Stimulated activated naive B cell treated with anti-CD40 and anti-IgM and Interleukin-4, amounts not matched to agents 10 μg/mL and 1 μg/mL and 100 μg/mL, for 72 hours (primary cell): ENCODE measurements at regions not wholly inside any gene's neighbourhood (a gene's known extent, or its start where the extent isn't known, plus 50 kb on each side); places are given as distances from the start of the nearest gene placed in this dataset.
"Not testable (repeated sequence)": the region's sequence is repeated elsewhere in the genome, so short reads cannot be mapped to it uniquely, and the experiment has no call there.

Experiments
- ATAC-seq, 2 donors: fragments of 150-1000 bp; cut with Tn5 transposase; replicated peaks; 2 replicates each; pipeline ENCODE4 v1.10.0; 2021; ENCODE audit warnings: moderate library complexity in 1 of 2
- DNase-seq: peaks from one replicate; pipeline ENCODE4 v3.0.0; 2021
- H3K27ac Mint-ChIP-seq: one replicate; pipeline ENCODE4 v1.8.0; 2022; ENCODE audit warnings: mild to moderate bottlenecking, mixed read lengths
- H3K27me3 Mint-ChIP-seq, 2 donors: one replicate each; pipeline ENCODE4 v1.8.0; 2022; ENCODE audit warnings: mixed read lengths in 2 of 2
- H3K36me3 Mint-ChIP-seq, 2 donors: one replicate each; pipeline ENCODE4 v1.8.0; 2022; ENCODE audit warnings: mixed read lengths in 2 of 2, mild to moderate bottlenecking in 1 of 2
- H3K4me1 Mint-ChIP-seq, 2 donors: one replicate each; pipeline ENCODE4 v1.8.0; 2022; ENCODE audit warnings: mixed read lengths in 2 of 2, mild to moderate bottlenecking in 1 of 2
- H3K4me3 Mint-ChIP-seq, 2 donors: one replicate each; pipeline ENCODE4 v1.8.0; 2022; ENCODE audit warnings: mild to moderate bottlenecking in 2 of 2, mixed read lengths in 2 of 2, moderate library complexity in 1 of 2
- H3K9me3 Mint-ChIP-seq, 2 donors: one replicate each; pipeline ENCODE4 v1.8.0; 2022; ENCODE audit warnings: mixed read lengths in 2 of 2, mild to moderate bottlenecking in 1 of 2

GRCh38 chr1:183753464-183753891, 51.4 kb upstream of the RGL1 start:
- Mint-ChIP-seq H3K27ac (no peak overlapping the region), H3K27me3 (peaks cover 4 to 9% of the 10 kb centered on the region in 2 donors), H3K9me3 (peaks cover 15 to 23% of the 10 kb centered on the region in 2 donors), H3K4me3 (no peak overlapping the region), H3K36me3 (peaks cover 10 to 14% of the 10 kb centered on the region in 2 donors), H3K4me1 (no peaks in the 10 kb centered on the region)
- no peak for ATAC-seq
- no peak for DNase-seq

- Mint-ChIP-seq H3K27me3 (no peaks in the 10 kb centered on the region), H3K9me3 (peaks cover 3 to 15% of the 10 kb centered on the region in 2 donors), H3K27ac (no peak overlapping the region), H3K4me1 (no peaks in the 10 kb centered on the region), H3K4me3 (no peak overlapping the region), H3K36me3 (peaks cover 0 to 6% of the 10 kb centered on the region in 2 donors)
- no peak for DNase-seq
- ATAC-seq, result no peak
These were observed 60.6 kb upstream of the RGL1 start for GRCh38 chr1:183744132-183744913.

GRCh38 chr1:183742355-183742754, 62.6 kb upstream of the RGL1 start:
- Mint-ChIP-seq H3K4me1 (no peaks in the 10 kb centered on the region), H3K36me3 (peaks cover 0 to 6% of the 10 kb centered on the region in 2 donors), H3K4me3 (no peak overlapping the region), H3K27me3 (no peaks in the 10 kb centered on the region), H3K9me3 (peaks cover 2 to 3% of the 10 kb centered on the region in 2 donors), H3K27ac (no peak overlapping the region)
- ATAC-seq (no peak), DNase-seq (no peak)

- Mint-ChIP-seq H3K4me3 (no peak overlapping the region), H3K27me3 (peaks cover 0 to 5% of the 10 kb centered on the region in 2 donors), H3K4me1 (no peaks in the 10 kb centered on the region), H3K36me3 (peaks cover 0 to 3% of the 10 kb centered on the region in 2 donors), H3K9me3 (peaks cover 0 to 2% of the 10 kb centered on the region in 2 donors), H3K27ac (no peak overlapping the region)
- no peak for DNase-seq
- ATAC-seq, result no peak
These were observed 65.1 kb upstream of the RGL1 start for GRCh38 chr1:183739741-183740271.

GRCh38 chr1:183739082-183739481, 65.8 kb upstream of the RGL1 start:
- peaks cover 0 to 7% of the 10 kb centered on the region in 2 donors for H3K27me3 Mint-ChIP-seq
- H3K9me3 Mint-ChIP-seq, result peaks cover 0 to 2% of the 10 kb centered on the region in 2 donors
- H3K27ac Mint-ChIP-seq, result no peak overlapping the region
- no peak overlapping the region for H3K4me3 Mint-ChIP-seq
- DNase-seq (no peak), ATAC-seq (peak in 1 of 2 donors; percentile 16)
- peaks cover 0 to 3% of the 10 kb centered on the region in 2 donors for H3K36me3 Mint-ChIP-seq
- H3K4me1 Mint-ChIP-seq, result no peaks in the 10 kb centered on the region

GRCh38 chr1:183737916-183738315, 67.0 kb upstream of the RGL1 start:
- H3K27ac Mint-ChIP-seq, H3K9me3 Mint-ChIP-seq, H3K36me3 Mint-ChIP-seq, DNase-seq, ATAC-seq, H3K4me3 Mint-ChIP-seq, H3K4me1 Mint-ChIP-seq: not testable (repeated sequence)
- peaks cover 0 to 11% of the 10 kb centered on the region in 2 donors for H3K27me3 Mint-ChIP-seq

- peaks cover 0 to 1% of the 10 kb centered on the region in 2 donors for H3K4me1 Mint-ChIP-seq
- no peak overlapping the region for H3K4me3 Mint-ChIP-seq
- no peak overlapping the region for H3K27ac Mint-ChIP-seq
- no peak for DNase-seq
- ATAC-seq, result no peak
- peaks cover 0 to 11% of the 10 kb centered on the region in 2 donors for H3K27me3 Mint-ChIP-seq
- H3K36me3 Mint-ChIP-seq, result no peaks in the 10 kb centered on the region
- H3K9me3 Mint-ChIP-seq, result no peaks in the 10 kb centered on the region
These were observed 68.6 kb upstream of the RGL1 start for GRCh38 chr1:183736343-183736742.

- no peak overlapping the region for H3K27ac Mint-ChIP-seq
- no peak overlapping the region for H3K4me3 Mint-ChIP-seq
- DNase-seq (no peak), ATAC-seq (no peak)
- peaks cover 2 to 8% of the 10 kb centered on the region in 2 donors for H3K4me1 Mint-ChIP-seq
- H3K27me3 Mint-ChIP-seq, result peaks cover 0 to 11% of the 10 kb centered on the region in 2 donors
- no peaks in the 10 kb centered on the region for H3K36me3 Mint-ChIP-seq
- H3K9me3 Mint-ChIP-seq, result no peaks in the 10 kb centered on the region
These were observed 69.7 kb upstream of the RGL1 start for GRCh38 chr1:183735069-183735860.

- DNase-seq (no peak), ATAC-seq (no peak)
- no peak overlapping the region for H3K4me3 Mint-ChIP-seq
- no peaks in the 10 kb centered on the region for H3K36me3 Mint-ChIP-seq
- H3K9me3 Mint-ChIP-seq, result no peaks in the 10 kb centered on the region
- H3K4me1 Mint-ChIP-seq, result peaks cover 2 to 8% of the 10 kb centered on the region in 2 donors
- H3K27me3 Mint-ChIP-seq, result peaks cover 0 to 11% of the 10 kb centered on the region in 2 donors
- H3K27ac Mint-ChIP-seq, result no peak overlapping the region
These were observed 70.3 kb upstream of the RGL1 start for GRCh38 chr1:183734543-183735036.

GRCh38 chr1:183733715-183734114, 71.2 kb upstream of the RGL1 start:
- Mint-ChIP-seq H3K4me3 (no peak overlapping the region), H3K36me3 (no peaks in the 10 kb centered on the region), H3K27ac (no peak overlapping the region), H3K4me1 (peaks cover 2 to 8% of the 10 kb centered on the region in 2 donors), H3K9me3 (no peaks in the 10 kb centered on the region), H3K27me3 (peaks cover 0 to 11% of the 10 kb centered on the region in 2 donors)
- DNase-seq, result no peak
- ATAC-seq, result no peak

GRCh38 chr1:183732236-183732880, 72.6 kb upstream of the RGL1 start:
- H3K27ac Mint-ChIP-seq, result no peak overlapping the region
- ATAC-seq (no peak), DNase-seq (no peak)
- H3K36me3 Mint-ChIP-seq, result peaks cover 0 to 2% of the 10 kb centered on the region in 2 donors
- peaks cover 0 to 2% of the 10 kb centered on the region in 2 donors for H3K9me3 Mint-ChIP-seq
- H3K4me1 Mint-ChIP-seq, result peaks cover 2 to 8% of the 10 kb centered on the region in 2 donors
- no peak overlapping the region for H3K4me3 Mint-ChIP-seq
- H3K27me3 Mint-ChIP-seq, result peaks cover 0 to 11% of the 10 kb centered on the region in 2 donors

GRCh38 chr1:183730886-183731573, 73.9 kb upstream of the RGL1 start:
- Mint-ChIP-seq H3K9me3 (peaks cover 0 to 3% of the 10 kb centered on the region in 2 donors), H3K36me3 (peaks cover 0 to 4% of the 10 kb centered on the region in 2 donors), H3K27me3 (peaks cover 0 to 6% of the 10 kb centered on the region in 2 donors), H3K4me1 (peaks cover 2 to 8% of the 10 kb centered on the region in 2 donors), H3K27ac (no peak overlapping the region), H3K4me3 (no peak overlapping the region)
- DNase-seq (no peak), ATAC-seq (peak in 1 of 2 donors; percentile 16)

- no peak overlapping the region for H3K27ac Mint-ChIP-seq
- H3K36me3 Mint-ChIP-seq, result peaks cover 0 to 4% of the 10 kb centered on the region in 2 donors
- DNase-seq, result no peak
- peaks cover 0 to 6% of the 10 kb centered on the region in 2 donors for H3K27me3 Mint-ChIP-seq
- H3K4me3 Mint-ChIP-seq, result no peak overlapping the region
- peaks cover 2 to 8% of the 10 kb centered on the region in 2 donors for H3K4me1 Mint-ChIP-seq
- H3K9me3 Mint-ChIP-seq, result peaks cover 0 to 3% of the 10 kb centered on the region in 2 donors
- ATAC-seq, result no peak
These were observed 74.7 kb upstream of the RGL1 start for GRCh38 chr1:183730107-183730724.
